H1 (cell line): ENCODE measurements at regions not wholly inside any gene's neighbourhood (a gene's known extent, or its start where the extent isn't known, plus 50 kb on each side); places are given as distances from the start of the nearest gene placed in this dataset.

Experiments used
- ATF2 ChIP-seq: IDR thresholded peaks from 2 replicates; pipeline ENCODE4 v1.6.1; 2012; ENCODE audit warnings: low read length, inconsistent platforms
- CEBPB ChIP-seq: IDR thresholded peaks from 2 replicates; pipeline ENCODE4 v1.6.1; 2012; ENCODE audit warnings: low read depth, low read length
- CHD2 ChIP-seq: IDR thresholded peaks from 2 replicates; pipeline ENCODE4 v1.6.1; 2012; ENCODE audit warnings: low read length, improper control_type of control experiment
- EGR1 ChIP-seq: IDR thresholded peaks from 2 replicates; pipeline ENCODE4 v1.6.1; 2011; ENCODE audit warnings: low read depth, low read length, borderline replicate concordance
- EP300 ChIP-seq, 2 experiments: IDR thresholded peaks; 1 replicate in 1 of 2; 2 replicates in 1 of 2; pipeline ENCODE4 v1.6.1; 2011 to 2012; ENCODE audit warnings: low read depth in 2 of 2, low read length in 2 of 2, mild to moderate bottlenecking in 2 of 2, borderline replicate concordance in 1 of 2, inconsistent platforms in 1 of 2, moderate library complexity in 1 of 2
- EZH2 ChIP-seq: fragments of 200-600 bp; sonication (generic); IDR thresholded peaks from 2 replicates; pipeline ENCODE4 v1.7.1; 2012; ENCODE audit warnings: low read depth, mild to moderate bottlenecking, moderate library complexity, low read length, inconsistent platforms; ENCODE audit not compliant: severe bottlenecking
- GABPA ChIP-seq: IDR thresholded peaks from 2 replicates; pipeline ENCODE4 v1.6.1; 2011; ENCODE audit warnings: mild to moderate bottlenecking, low read length, moderate library complexity, borderline replicate concordance; ENCODE audit not compliant: insufficient read depth
- KDM5A ChIP-seq: fragments of 200-600 bp; IDR thresholded peaks from 2 replicates; pipeline ENCODE4 v1.7.1; 2012; ENCODE audit warnings: mild to moderate bottlenecking, low read length, inconsistent platforms, mixed read lengths
- NANOG ChIP-seq: IDR thresholded peaks from 2 replicates; pipeline ENCODE4 v1.6.1; 2011; ENCODE audit warnings: low read length, low read depth, mild to moderate bottlenecking, inconsistent platforms; ENCODE audit not compliant: insufficient read depth, poor library complexity, severe bottlenecking
- POLR2A ChIP-seq, 2 experiments: IDR thresholded peaks; 1 replicate in 1 of 2; 2 replicates in 1 of 2; pipeline ENCODE4 v1.6.1; 2011; ENCODE audit warnings: low read depth in 2 of 2, low read length in 2 of 2, mild to moderate bottlenecking in 2 of 2; ENCODE audit errors: control extremely low read depth in 1 of 2
- POLR2AphosphoS5 ChIP-seq: IDR thresholded peaks from 2 replicates; pipeline ENCODE4 v1.6.1; 2011; ENCODE audit warnings: low read depth, low read length
- SIN3A ChIP-seq, 2 experiments: IDR thresholded peaks in 1 of 2; conservative IDR thresholded peaks in 1 of 2; 2 replicates each; pipeline ENCODE4 v1.6.1; 2011 to 2012; ENCODE audit warnings: low read length in 2 of 2, improper control_type of control experiment in 1 of 2, low read depth in 1 of 2, mild to moderate bottlenecking in 1 of 2
- SRF ChIP-seq: IDR thresholded peaks from 2 replicates; pipeline ENCODE4 v1.6.1; 2011; ENCODE audit warnings: mild to moderate bottlenecking, low read depth, low read length, moderate library complexity
- TF ChIP-seq, protein P1 (sequence below), 3 experiments: IDR thresholded peaks; 1 replicate in 2 of 3; 2 replicates in 1 of 3; pipeline versions ENCODE4 v1.5.1 to v1.6.1; 2011; ENCODE audit warnings: low read length in 3 of 3, mild to moderate bottlenecking in 3 of 3, inconsistent platforms in 2 of 3, low read depth in 1 of 3, moderate library complexity in 1 of 3; ENCODE audit not compliant: insufficient read depth in 1 of 3; ENCODE audit errors: control extremely low read depth in 1 of 3

DNA sequence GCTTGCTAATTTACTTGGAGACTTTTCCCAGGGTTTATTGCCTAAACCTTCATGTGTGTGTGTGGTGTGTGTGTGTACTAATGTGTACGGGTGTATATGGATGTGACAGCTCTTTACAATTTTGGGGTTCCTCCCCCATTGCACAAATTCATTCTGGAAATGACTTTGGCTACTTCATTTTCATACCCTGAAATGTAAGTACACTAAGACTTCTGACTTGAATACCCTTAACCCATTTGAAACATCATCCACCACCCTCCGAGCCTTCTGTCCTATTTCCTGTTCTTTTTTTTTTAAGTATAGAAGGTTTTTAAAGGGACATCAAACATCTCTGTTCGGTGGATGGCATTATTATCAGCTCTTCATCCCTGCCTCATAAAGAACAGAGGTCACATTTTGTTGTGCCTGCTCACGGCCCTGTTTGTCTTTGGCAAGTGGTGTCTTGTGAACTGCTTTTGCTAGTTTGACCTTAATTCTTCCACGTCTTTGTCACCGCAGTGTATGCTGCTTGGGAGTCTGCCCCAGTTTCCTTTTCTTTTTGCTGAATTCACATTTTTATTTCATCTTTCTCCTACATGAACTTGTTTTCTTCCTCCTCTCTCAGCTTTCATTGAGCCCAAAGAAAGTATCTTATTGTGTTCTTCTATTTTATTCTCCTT lies 228.3 kb downstream of the FOXO1 start:
- TF ChIP-seq EP300 (IDR thresholded peaks at IDR 0.05; ENCODE audit: borderline replicate concordance in 1 of 2, low read depth in 2 of 2, low read length in 2 of 2) (no peak), CEBPB (no peak), KDM5A (no peak), SIN3A (conservative IDR thresholded peaks at IDR 0.05 in 1 of 2, IDR thresholded peaks at IDR 0.05 in 1 of 2; ENCODE audit: low read depth in 1 of 2, low read length in 2 of 2) (no peak), CHD2 (no peak), POLR2AphosphoS5 (no peak), EGR1 (no peak), GABPA (no peak), NANOG (no peak), POLR2A (IDR thresholded peaks at IDR 0.05; ENCODE audit: control extremely low read depth in 1 of 2, low read depth in 2 of 2, low read length in 2 of 2) (no peak), EZH2 (no peak), SRF (no peak), ATF2 (no peak)
- TF ChIP-seq, protein P1, sequence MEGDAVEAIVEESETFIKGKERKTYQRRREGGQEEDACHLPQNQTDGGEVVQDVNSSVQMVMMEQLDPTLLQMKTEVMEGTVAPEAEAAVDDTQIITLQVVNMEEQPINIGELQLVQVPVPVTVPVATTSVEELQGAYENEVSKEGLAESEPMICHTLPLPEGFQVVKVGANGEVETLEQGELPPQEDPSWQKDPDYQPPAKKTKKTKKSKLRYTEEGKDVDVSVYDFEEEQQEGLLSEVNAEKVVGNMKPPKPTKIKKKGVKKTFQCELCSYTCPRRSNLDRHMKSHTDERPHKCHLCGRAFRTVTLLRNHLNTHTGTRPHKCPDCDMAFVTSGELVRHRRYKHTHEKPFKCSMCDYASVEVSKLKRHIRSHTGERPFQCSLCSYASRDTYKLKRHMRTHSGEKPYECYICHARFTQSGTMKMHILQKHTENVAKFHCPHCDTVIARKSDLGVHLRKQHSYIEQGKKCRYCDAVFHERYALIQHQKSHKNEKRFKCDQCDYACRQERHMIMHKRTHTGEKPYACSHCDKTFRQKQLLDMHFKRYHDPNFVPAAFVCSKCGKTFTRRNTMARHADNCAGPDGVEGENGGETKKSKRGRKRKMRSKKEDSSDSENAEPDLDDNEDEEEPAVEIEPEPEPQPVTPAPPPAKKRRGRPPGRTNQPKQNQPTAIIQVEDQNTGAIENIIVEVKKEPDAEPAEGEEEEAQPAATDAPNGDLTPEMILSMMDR (IDR thresholded peaks at IDR 0.05; ENCODE audit: control extremely low read depth in 1 of 3, insufficient read depth in 1 of 3, low read depth in 1 of 3, low read length in 3 of 3), result no peak
